GM18858 (cell line): ENCODE measurements at regions not wholly inside any gene's neighbourhood (a gene's known extent, or its start where the extent isn't known, plus 50 kb on each side); places are given as distances from the start of the nearest gene placed in this dataset.
"Not testable (repeated sequence)": the region's sequence is repeated elsewhere in the genome, so short reads cannot be mapped to it uniquely, and the experiment has no call there.

Experiments used
- ATAC-seq: cut with Tn5 transposase; IDR thresholded peaks from one replicate; pipeline ENCODE4 v1.9.1; 2021; ENCODE audit not compliant: unreplicated experiment

DNA sequence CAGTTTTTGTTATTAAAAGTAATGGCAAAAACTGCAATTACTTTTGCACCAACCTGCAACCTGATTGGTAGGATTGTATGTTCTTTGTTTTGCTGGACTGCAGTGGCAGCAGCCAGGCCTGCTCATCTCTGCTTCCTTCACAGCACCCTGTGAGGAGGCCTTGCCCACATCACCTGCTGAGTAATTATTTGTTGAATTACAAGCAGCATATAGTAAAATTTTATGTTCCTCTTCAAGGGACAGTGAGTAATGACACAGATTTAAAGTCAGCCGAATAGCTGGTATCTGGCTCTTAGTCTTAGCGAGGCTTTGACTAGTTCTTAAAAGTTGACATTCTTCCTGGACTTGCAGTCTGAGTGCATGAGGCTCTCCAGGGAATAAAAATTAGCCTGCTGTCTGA, 435.1 kb downstream of the PRDM2 start:
- ATAC-seq: no peak

GRCh38 chr1:14136152-14136763, 436.3 kb downstream of the PRDM2 start:
- no peak for ATAC-seq

- no peak for ATAC-seq
These were observed 436.9 kb downstream of the PRDM2 start for GRCh38 chr1:14136881-14137280.

DNA sequence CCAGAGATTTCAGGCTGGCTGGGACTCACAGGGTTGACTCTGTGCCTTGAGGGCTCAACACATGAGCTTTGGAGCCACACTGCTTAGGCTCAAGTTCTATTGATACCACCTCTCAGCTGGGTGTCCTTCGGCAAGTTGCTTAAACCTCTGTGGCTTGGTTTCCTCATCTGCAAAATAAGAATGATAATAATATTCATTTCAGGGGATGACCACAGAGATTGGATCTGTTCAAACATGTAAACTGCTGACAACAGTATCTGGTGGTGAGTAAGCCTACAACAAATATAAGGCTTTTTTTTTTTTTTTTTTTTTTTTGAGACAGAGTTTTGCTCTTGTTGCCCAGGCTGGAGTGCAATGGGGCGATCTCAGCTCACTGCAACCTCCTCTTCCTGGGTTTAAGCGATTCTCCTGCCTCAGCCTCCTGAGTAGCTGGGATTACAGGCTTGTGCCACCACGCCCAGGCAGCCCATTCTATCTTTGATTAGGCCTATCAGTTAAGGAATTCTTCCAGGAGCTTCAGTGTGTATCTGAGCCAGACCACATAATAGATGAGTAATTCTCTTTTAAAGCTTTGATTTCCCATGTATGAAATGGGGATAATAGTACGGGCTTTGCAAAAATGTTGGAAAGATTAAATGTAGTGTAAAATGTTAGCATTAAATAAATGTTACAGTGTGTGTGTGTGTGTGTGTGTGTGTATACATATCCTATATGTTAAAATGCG, 437.6 kb downstream of the PRDM2 start:
- no peak for ATAC-seq

DNA sequence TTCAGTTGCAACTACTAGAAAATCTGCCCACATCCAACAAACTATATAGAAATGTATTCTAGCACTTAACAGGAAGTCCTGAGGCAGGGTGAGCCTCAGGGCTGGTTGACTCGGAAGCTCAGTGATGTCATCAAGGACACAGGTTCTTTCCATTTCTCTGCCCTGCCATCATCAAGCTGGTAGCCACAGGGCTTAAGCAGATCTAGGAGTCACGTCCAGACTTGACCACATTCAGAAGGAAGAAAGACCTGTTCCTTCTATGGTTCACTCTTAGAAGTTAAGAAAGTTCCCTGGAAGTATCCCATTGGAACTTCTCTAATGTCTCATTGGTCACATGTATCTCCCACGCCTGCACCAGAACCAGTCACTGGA, 438.1 kb downstream of the PRDM2 start:
- ATAC-seq: no peak

DNA sequence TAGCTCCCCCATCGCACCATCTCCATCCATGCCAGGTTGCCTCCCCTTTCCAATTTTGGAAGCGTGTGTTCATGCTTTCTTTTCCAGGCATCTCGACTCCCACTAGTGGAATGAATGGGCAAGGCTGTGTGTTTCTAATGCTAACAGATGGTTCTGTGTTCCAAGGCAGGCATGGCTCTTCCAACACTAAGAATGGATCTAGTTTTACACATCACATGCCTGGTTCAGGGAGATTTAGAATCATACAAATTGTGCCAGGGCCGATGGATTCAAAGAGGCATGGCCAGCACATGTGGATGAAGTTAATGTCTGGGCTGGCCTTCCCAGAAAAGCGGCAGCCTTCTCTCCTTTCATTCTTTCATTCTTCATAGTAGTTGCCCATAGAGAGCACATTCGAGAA, 438.7 kb downstream of the PRDM2 start:
- ATAC-seq: no peak

- ATAC-seq: no peak
These were observed 440.9 kb downstream of the PRDM2 start for GRCh38 chr1:14140831-14141401.

- no peak for ATAC-seq
These were observed 441.7 kb downstream of the PRDM2 start for GRCh38 chr1:14141656-14142055.

GRCh38 chr1:14142397-14143100, 442.6 kb downstream of the PRDM2 start:
- ATAC-seq: no peak

DNA sequence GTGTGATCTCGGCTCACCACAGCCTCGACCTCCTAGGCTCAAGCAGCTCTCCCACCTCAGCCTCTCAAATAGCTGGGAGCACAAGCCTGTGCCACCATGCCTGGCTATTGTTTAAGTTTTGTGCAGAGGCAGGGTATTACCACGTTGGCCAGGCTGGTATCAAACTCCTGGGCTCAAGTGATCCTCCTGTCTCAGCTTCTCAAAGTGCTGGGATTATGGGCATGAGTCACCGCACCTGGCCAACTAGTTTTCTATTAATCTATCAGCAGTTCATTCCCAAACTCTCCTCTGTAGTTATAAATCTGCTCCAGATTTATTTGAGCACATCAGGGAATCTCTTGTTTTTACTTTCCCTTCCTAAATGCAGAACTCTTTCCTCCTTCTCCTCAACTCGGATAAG, 443.8 kb downstream of the PRDM2 start:
- ATAC-seq: no peak

DNA sequence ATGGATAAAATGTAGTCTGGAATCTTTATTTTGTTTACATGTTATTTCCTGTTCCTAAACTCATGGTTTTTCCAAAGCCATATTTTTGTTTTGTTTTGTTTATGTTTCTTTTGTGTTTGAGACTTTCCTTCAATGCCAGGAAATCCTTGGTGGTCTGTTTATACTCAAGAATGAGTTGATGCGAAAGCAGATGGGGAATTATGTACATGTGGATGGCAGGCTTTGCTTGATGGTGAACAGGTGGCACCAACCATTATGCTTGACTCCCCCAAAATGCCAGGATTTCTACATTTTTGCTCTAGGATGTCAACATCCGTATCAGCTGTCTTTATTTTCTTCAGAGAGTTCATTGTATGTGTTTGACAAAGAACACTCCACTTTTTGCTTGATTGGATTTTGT, 448.5 kb downstream of the PRDM2 start:
- no peak for ATAC-seq

- no peak for ATAC-seq
These were observed 449.1 kb upstream of the KAZN start for GRCh38 chr1:14149431-14149830.

GRCh38 chr1:14156543-14156942, 441.9 kb upstream of the KAZN start:
- no peak for ATAC-seq

DNA sequence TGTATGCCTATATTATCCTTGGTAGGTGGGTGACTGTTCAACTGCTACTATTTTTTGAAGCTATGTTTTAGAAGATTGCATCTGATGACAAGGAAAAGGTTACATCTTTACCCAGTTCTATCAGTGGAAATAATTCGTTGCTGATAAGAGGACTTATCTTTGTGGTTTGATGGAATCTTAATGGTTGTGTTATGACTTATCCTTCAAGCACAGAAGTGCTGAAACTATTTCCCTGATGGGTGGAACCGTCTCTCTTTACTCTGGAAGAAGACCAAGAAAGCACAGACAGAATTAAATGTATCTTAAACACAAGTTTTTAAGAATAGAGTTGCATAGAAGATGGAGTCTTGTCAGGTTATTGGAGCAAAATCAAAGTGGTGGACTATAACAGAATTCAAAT, 437.7 kb upstream of the KAZN start:
- ATAC-seq: no peak

DNA sequence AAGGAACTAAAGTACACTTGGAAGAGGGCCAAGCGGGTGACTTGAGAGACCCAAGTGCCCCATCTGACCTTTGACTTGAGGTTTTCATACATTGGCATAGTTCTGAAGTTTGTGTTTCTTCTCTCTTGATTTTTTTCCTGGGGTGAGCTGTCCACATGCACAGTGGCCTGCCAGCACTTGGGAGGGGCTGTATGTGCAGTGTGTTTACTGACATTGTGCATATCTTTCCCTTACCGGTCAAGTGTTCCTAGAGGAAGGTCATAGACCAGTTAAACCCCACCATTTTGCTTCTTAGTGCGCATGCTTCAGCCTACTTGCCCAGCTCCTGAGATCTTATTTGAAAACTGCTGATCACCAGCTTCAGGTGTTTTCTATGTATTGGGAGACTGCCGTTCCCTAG, 435.2 kb upstream of the KAZN start:
- ATAC-seq: no peak

- ATAC-seq: no peak
These were observed 433.1 kb upstream of the KAZN start for GRCh38 chr1:14165371-14165801.

- no peak for ATAC-seq
These were observed 430.6 kb upstream of the KAZN start for GRCh38 chr1:14167884-14168283.

DNA sequence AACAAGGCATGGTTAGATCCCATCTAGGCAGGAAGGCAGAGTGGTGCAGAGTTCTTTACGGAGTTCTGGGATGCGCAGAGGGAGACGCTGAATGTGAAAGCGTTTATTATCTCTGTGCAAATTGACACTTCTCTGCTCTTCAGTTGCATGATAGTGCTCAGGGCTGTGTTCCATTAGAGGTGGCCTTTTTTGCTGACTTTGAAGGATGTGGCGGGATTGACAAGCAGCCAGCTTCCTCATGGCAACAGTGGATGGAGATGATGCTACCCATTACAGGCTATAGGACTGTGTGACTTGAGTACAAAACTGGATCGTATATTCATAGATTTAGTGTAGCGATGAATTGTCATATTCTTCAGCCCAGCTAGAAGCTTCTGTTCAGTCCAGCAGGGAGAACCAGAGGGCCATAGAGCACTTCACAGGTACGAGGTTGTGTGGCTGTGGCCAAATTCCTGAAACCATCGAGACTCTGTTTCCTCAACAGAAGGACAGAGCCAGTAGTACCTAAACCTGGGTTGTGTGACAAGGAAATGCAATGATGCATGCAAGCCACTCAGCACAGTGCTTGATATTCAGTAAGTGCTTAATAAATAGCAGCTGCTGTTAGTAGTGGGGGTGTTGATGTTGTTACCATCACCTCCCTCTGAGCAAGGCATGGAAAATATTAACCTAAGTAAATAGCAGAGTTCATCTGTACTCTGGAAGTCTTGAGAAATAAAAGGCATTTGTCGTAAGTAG, 430.0 kb upstream of the KAZN start:
- ATAC-seq: no peak

DNA sequence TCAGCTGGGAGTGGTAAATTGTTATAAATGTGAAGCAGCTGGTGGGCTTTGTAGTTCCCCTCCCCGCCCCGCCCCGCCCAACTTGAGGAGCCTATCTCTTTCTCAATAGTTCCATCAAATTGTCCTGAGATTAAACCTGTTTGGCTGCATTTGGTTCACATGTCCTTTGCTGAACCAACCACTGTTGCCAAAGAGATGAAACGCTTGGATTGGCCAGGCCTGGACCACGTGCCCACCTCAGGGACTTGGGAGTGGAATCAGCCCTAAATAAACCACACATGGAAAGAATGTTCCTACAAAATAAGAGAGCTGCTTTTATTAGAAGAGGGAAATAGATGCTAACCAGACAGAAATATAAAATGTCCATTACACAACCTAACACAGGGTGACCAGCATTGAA, 424.9 kb upstream of the KAZN start:
- ATAC-seq: no peak

DNA sequence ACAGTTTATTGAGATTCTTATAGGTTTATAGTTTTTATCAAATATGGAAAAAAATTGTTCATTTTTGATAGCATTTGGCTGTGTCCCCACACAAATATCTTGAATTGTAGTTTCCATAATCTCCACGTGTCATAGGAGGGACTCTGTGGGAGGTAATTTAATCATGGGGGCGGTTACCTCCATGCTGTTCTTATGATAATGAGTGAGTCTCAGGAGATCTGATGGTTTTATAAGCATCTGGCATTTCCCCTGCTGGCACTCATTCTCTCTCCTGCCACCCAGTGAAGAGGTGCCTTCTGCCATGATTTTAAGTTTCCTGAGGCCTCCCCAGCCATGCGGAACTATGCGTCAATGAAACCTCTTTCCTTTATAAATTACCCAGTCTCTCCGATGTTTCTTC, 420.6 kb upstream of the KAZN start:
- ATAC-seq: not testable (repeated sequence)

GRCh38 chr1:14180738-14181137, 417.7 kb upstream of the KAZN start:
- no peak for ATAC-seq
